ENCODE measurements at regions not wholly inside any gene's neighbourhood (a gene's known extent, or its start where the extent isn't known, plus 50 kb on each side); places are given as distances from the start of the nearest gene placed in this dataset.

- Histone ChIP-seq H3K27me3 (ENCODE audit: insufficient read depth, low read length, poor library complexity, severe bottlenecking) (no peaks in the 10 kb centered on the region), H3K9me3 (ENCODE audit: low read length) (no peaks in the 10 kb centered on the region), H3K36me3 (ENCODE audit: insufficient read depth, low read length) (no peaks in the 10 kb centered on the region), H3K4me3 (ENCODE audit: low read length) (no peak overlapping the region), H3K27ac (ENCODE audit: low read depth, low read length) (no peak overlapping the region), H3K4me1 (ENCODE audit: insufficient read depth, low read length) (no peaks in the 10 kb centered on the region)
- no peak for DNase-seq
- no peaks in the 10 kb centered on the region for H3K4me1 Mint-ChIP-seq
- H3K4me3 Mint-ChIP-seq, result no peak overlapping the region
- peaks cover 0 to 7% (median 2%) of the 10 kb centered on the region in 5 donors for H3K9me3 Mint-ChIP-seq
- ChIA-PET POLR2A (no interaction called here), CTCF (no interaction called here)
- peaks cover 0 to 8% of the 10 kb centered on the region in 2 donors for H3K27me3 Mint-ChIP-seq
- no peak overlapping the region for H3K27ac Mint-ChIP-seq
- no peaks in the 10 kb centered on the region for H3K36me3 Mint-ChIP-seq
Observed at GRCh38 chr2:67686254-67686653, 289.1 kb downstream of the ETAA1 start.

- Mint-ChIP-seq H3K4me1 (no peaks in the 10 kb centered on the region), H3K4me3 (no peak overlapping the region), H3K27me3 (peaks cover 9 to 16% of the 10 kb centered on the region in 2 donors), H3K27ac (no peak overlapping the region), H3K36me3 (no peaks in the 10 kb centered on the region), H3K9me3 (peaks cover 0 to 8% (median 3%) of the 10 kb centered on the region in 5 donors)
- ChIA-PET CTCF (no interaction called here), POLR2A (no interaction called here)
- DNase-seq, result no peak
- H3K4me3 ChIP-seq (ENCODE audit: low read length), result no peak overlapping the region
- H3K27ac ChIP-seq (ENCODE audit: low read depth, low read length), result no peak overlapping the region
- H3K27me3 ChIP-seq (ENCODE audit: insufficient read depth, low read length, poor library complexity, severe bottlenecking), result no peaks in the 10 kb centered on the region
- no peaks in the 10 kb centered on the region for H3K36me3 ChIP-seq (ENCODE audit: insufficient read depth, low read length)
- H3K9me3 ChIP-seq (ENCODE audit: low read length), result no peaks in the 10 kb centered on the region
- no peaks in the 10 kb centered on the region for H3K4me1 ChIP-seq (ENCODE audit: insufficient read depth, low read length)
Observed at GRCh38 chr2:67689186-67689585, 292.1 kb downstream of the ETAA1 start.

- ChIA-PET POLR2A (no interaction called here), CTCF (no interaction called here)
- Histone ChIP-seq H3K4me1 (ENCODE audit: insufficient read depth, low read length) (no peaks in the 10 kb centered on the region), H3K9me3 (ENCODE audit: low read length) (no peaks in the 10 kb centered on the region), H3K27ac (ENCODE audit: low read depth, low read length) (no peak overlapping the region), H3K36me3 (ENCODE audit: insufficient read depth, low read length) (no peaks in the 10 kb centered on the region), H3K4me3 (ENCODE audit: low read length) (no peak overlapping the region), H3K27me3 (ENCODE audit: insufficient read depth, low read length, poor library complexity, severe bottlenecking) (no peaks in the 10 kb centered on the region)
- H3K9me3 Mint-ChIP-seq, result peaks cover 0 to 8% (median 3%) of the 10 kb centered on the region in 5 donors
- no peaks in the 10 kb centered on the region for H3K36me3 Mint-ChIP-seq
- no peak for DNase-seq
- no peak overlapping the region for H3K4me3 Mint-ChIP-seq
- H3K4me1 Mint-ChIP-seq, result no peaks in the 10 kb centered on the region
- no peak overlapping the region for H3K27ac Mint-ChIP-seq
- H3K27me3 Mint-ChIP-seq, result peaks cover 9 to 16% of the 10 kb centered on the region in 2 donors
Observed at GRCh38 chr2:67689651-67690050, 292.5 kb downstream of the ETAA1 start.

- H3K27ac ChIP-seq (ENCODE audit: low read depth, low read length), result no peak overlapping the region
- H3K9me3 ChIP-seq (ENCODE audit: low read length), result no peaks in the 10 kb centered on the region
- H3K9me3 Mint-ChIP-seq, result peaks cover 0 to 14% (median 3%) of the 10 kb centered on the region in 5 donors
Observed at GRCh38 chr2:67694445-67694844, 297.3 kb downstream of the ETAA1 start.

GRCh38 chr2:67701011-67701410 lies 303.9 kb downstream of the ETAA1 start:
- no peaks in the 10 kb centered on the region for H3K36me3 Mint-ChIP-seq
- H3K4me1 ChIP-seq (ENCODE audit: insufficient read depth, low read length), result no peaks in the 10 kb centered on the region
- H3K27me3 ChIP-seq (ENCODE audit: insufficient read depth, low read length, poor library complexity, severe bottlenecking), result no peaks in the 10 kb centered on the region
- H3K4me3 Mint-ChIP-seq, result no peak overlapping the region
- H3K27ac ChIP-seq (ENCODE audit: low read depth, low read length), result no peak overlapping the region
- H3K27me3 Mint-ChIP-seq, result peaks cover 3% of the 10 kb centered on the region in 2 donors
- H3K9me3 ChIP-seq (ENCODE audit: low read length), result no peaks in the 10 kb centered on the region
- H3K36me3 ChIP-seq (ENCODE audit: insufficient read depth, low read length), result no peaks in the 10 kb centered on the region
- ChIA-PET POLR2A (no interaction called here), CTCF (no interaction called here)
- H3K9me3 Mint-ChIP-seq, result peaks cover 0 to 3% (median 2%) of the 10 kb centered on the region in 5 donors
- DNase-seq, result no peak
- no peak overlapping the region for H3K4me3 ChIP-seq (ENCODE audit: low read length)
- H3K4me1 Mint-ChIP-seq, result no peaks in the 10 kb centered on the region
- H3K27ac Mint-ChIP-seq, result no peak overlapping the region

More at GRCh38 chr2:67694445-67694844, 297.3 kb downstream of the ETAA1 start:
- H3K4me1 ChIP-seq (ENCODE audit: insufficient read depth, low read length), result no peaks in the 10 kb centered on the region
- Mint-ChIP-seq H3K36me3 (no peaks in the 10 kb centered on the region), H3K4me1 (no peaks in the 10 kb centered on the region), H3K4me3 (no peak overlapping the region), H3K27ac (no peak overlapping the region), H3K27me3 (peaks cover 11 to 14% of the 10 kb centered on the region in 2 donors)
- H3K4me3 ChIP-seq (ENCODE audit: low read length), result no peak overlapping the region
- H3K27me3 ChIP-seq (ENCODE audit: insufficient read depth, low read length, poor library complexity, severe bottlenecking), result no peaks in the 10 kb centered on the region
- ChIA-PET CTCF (no interaction called here), POLR2A (no interaction called here)
- DNase-seq, result no peak
- no peaks in the 10 kb centered on the region for H3K36me3 ChIP-seq (ENCODE audit: insufficient read depth, low read length)

GRCh38 chr2:67702284-67702683 lies 305.2 kb downstream of the ETAA1 start:
- Mint-ChIP-seq H3K4me3 (no peak overlapping the region), H3K9me3 (peaks cover 0 to 4% (median 0%) of the 10 kb centered on the region in 5 donors), H3K27ac (no peak overlapping the region), H3K27me3 (peaks cover 3% of the 10 kb centered on the region in 2 donors), H3K36me3 (no peaks in the 10 kb centered on the region), H3K4me1 (no peaks in the 10 kb centered on the region)
- H3K27me3 ChIP-seq (ENCODE audit: insufficient read depth, low read length, poor library complexity, severe bottlenecking), result no peaks in the 10 kb centered on the region
- CTCF ChIA-PET, result no interaction called here
- H3K4me1 ChIP-seq (ENCODE audit: insufficient read depth, low read length), result no peaks in the 10 kb centered on the region
- POLR2A ChIA-PET, result no interaction called here
- H3K9me3 ChIP-seq (ENCODE audit: low read length), result no peaks in the 10 kb centered on the region
- no peak for DNase-seq
- no peak overlapping the region for H3K27ac ChIP-seq (ENCODE audit: low read depth, low read length)
- H3K36me3 ChIP-seq (ENCODE audit: insufficient read depth, low read length), result no peaks in the 10 kb centered on the region
- no peak overlapping the region for H3K4me3 ChIP-seq (ENCODE audit: low read length)

GRCh38 chr2:67702937-67703336 lies 305.8 kb downstream of the ETAA1 start:
- H3K27me3 ChIP-seq (ENCODE audit: insufficient read depth, low read length, poor library complexity, severe bottlenecking), result no peaks in the 10 kb centered on the region
- CTCF ChIA-PET, result no interaction called here
- peaks cover 3% of the 10 kb centered on the region in 2 donors for H3K27me3 Mint-ChIP-seq

GRCh38 chr2:67706082-67706481 lies 308.9 kb downstream of the ETAA1 start:
- Histone ChIP-seq H3K27me3 (ENCODE audit: insufficient read depth, low read length, poor library complexity, severe bottlenecking) (no peaks in the 10 kb centered on the region), H3K4me3 (ENCODE audit: low read length) (no peak overlapping the region), H3K4me1 (ENCODE audit: insufficient read depth, low read length) (no peaks in the 10 kb centered on the region), H3K36me3 (ENCODE audit: insufficient read depth, low read length) (no peaks in the 10 kb centered on the region), H3K9me3 (ENCODE audit: low read length) (no peaks in the 10 kb centered on the region), H3K27ac (ENCODE audit: low read depth, low read length) (no peak overlapping the region)
- H3K9me3 Mint-ChIP-seq, result peaks cover 0 to 5% (median 0%) of the 10 kb centered on the region in 5 donors
- no peak overlapping the region for H3K4me3 Mint-ChIP-seq
- H3K4me1 Mint-ChIP-seq, result no peaks in the 10 kb centered on the region
- H3K27me3 Mint-ChIP-seq, result peaks cover 3% of the 10 kb centered on the region in 2 donors
- no peak overlapping the region for H3K27ac Mint-ChIP-seq
- DNase-seq, result no peak
- no peaks in the 10 kb centered on the region for H3K36me3 Mint-ChIP-seq
- POLR2A ChIA-PET, result no interaction called here
- CTCF ChIA-PET, result no interaction called here

More at GRCh38 chr2:67702937-67703336, 305.8 kb downstream of the ETAA1 start:
- H3K4me1 Mint-ChIP-seq, result no peaks in the 10 kb centered on the region
- Histone ChIP-seq H3K27ac (ENCODE audit: low read depth, low read length) (no peak overlapping the region), H3K9me3 (ENCODE audit: low read length) (no peaks in the 10 kb centered on the region), H3K4me3 (ENCODE audit: low read length) (no peak overlapping the region), H3K36me3 (ENCODE audit: insufficient read depth, low read length) (no peaks in the 10 kb centered on the region), H3K4me1 (ENCODE audit: insufficient read depth, low read length) (no peaks in the 10 kb centered on the region)
- peaks cover 0 to 4% (median 0%) of the 10 kb centered on the region in 5 donors for H3K9me3 Mint-ChIP-seq
- POLR2A ChIA-PET, result no interaction called here
- no peak for DNase-seq
- no peaks in the 10 kb centered on the region for H3K36me3 Mint-ChIP-seq
- H3K4me3 Mint-ChIP-seq, result no peak overlapping the region
- no peak overlapping the region for H3K27ac Mint-ChIP-seq

GRCh38 chr2:67707896-67708295 lies 310.8 kb downstream of the ETAA1 start:
- Mint-ChIP-seq H3K36me3 (no peaks in the 10 kb centered on the region), H3K4me1 (no peaks in the 10 kb centered on the region), H3K27me3 (peaks cover 0 to 3% of the 10 kb centered on the region in 2 donors), H3K27ac (no peak overlapping the region), H3K9me3 (peaks cover 0 to 5% (median 0%) of the 10 kb centered on the region in 5 donors), H3K4me3 (no peak overlapping the region)
- H3K36me3 ChIP-seq (ENCODE audit: insufficient read depth, low read length), result no peaks in the 10 kb centered on the region
- no peak overlapping the region for H3K27ac ChIP-seq (ENCODE audit: low read depth, low read length)
- no peak overlapping the region for H3K4me3 ChIP-seq (ENCODE audit: low read length)
- no peaks in the 10 kb centered on the region for H3K27me3 ChIP-seq (ENCODE audit: insufficient read depth, low read length, poor library complexity, severe bottlenecking)
- DNase-seq, result no peak
- ChIA-PET POLR2A (no interaction called here), CTCF (no interaction called here)
- H3K4me1 ChIP-seq (ENCODE audit: insufficient read depth, low read length), result no peaks in the 10 kb centered on the region
- H3K9me3 ChIP-seq (ENCODE audit: low read length), result no peaks in the 10 kb centered on the region
